ENCODE measurements at regions not wholly inside any gene's neighbourhood (a gene's known extent, or its start where the extent isn't known, plus 50 kb on each side); places are given as distances from the start of the nearest gene placed in this dataset.

DNA sequence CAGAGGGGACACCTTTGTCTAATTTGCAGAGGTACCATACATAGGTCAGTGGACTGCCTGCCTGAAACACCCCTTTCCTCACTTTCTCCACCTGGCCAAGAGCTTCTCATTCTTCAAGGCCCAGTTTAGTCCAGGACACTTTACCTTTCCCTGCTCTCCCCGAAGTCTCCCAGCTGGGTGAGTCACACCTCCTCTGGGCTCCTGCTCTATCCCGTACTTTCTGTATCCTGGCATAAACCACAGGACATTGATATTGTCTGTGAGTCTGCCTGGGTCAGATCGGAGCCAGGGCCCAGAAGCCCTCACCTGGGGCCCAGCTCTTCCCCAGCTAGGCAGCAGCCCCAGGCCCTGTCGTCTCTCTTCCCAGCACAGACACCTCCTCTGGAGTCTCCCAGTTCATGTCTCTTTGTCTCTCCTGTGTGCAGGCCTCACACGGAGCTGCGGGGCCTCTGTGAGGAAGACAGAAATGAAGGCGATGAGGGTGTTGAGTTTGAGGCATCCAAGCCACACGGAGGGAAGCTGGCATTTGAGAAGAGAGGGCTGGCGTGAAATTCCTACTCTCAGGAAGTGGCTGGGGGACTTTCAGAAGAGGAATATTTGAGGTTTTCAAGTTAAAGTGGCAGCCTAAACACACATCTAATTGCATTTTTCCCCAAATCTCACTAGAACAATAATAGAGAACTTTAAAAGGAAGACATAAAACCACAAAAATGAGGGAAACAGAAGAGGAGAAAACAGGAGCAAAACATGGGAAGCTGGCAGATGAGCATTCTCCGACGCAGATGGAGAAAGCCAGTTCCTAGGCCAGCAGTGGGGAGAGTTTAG lies 79.6 kb upstream of the LAPTM4A start (continued):
- TF ChIP-seq, protein P1, sequence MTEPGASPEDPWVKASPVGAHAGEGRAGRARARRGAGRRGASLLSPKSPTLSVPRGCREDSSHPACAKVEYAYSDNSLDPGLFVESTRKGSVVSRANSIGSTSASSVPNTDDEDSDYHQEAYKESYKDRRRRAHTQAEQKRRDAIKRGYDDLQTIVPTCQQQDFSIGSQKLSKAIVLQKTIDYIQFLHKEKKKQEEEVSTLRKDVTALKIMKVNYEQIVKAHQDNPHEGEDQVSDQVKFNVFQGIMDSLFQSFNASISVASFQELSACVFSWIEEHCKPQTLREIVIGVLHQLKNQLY (CRISPR knock-in tag; IDR thresholded peaks at IDR 0.05) = no peak
- no peak for TF ChIP-seq ZNF219 (CRISPR knock-in tag; IDR thresholded peaks at IDR 0.05; ENCODE audit: borderline replicate concordance)

DNA sequence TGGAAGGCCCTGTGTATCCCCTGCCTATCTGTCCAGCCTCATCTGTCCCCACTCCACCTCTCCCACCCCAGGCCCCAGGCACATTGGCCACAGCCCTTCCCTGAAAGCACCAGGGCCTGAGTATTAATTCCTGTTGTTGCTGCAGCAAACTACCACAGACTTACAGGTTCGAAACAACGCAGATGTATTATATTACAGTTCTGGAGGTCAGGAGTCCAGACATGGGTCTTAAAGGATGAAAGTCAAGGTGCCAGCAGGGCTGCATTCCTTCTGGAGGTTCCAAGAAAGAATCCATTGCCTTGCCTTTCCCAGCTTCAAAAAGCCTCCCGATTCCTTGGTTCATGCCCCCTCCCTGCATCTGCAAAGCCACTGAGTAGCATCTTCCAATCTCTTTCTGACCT lies 78.7 kb upstream of the LAPTM4A start:
- no peak for ATAC-seq
- no peak for DNase-seq (ENCODE audit: low spot score)
- Mint-ChIP-seq H3K36me3 (no peaks in the 10 kb centered on the region), H3K27ac (no peak overlapping the region), H3K4me1 (peaks cover 5% of the 10 kb centered on the region), H3K27me3 (ENCODE audit: low read depth) (no peaks in the 10 kb centered on the region), H3K4me3 (no peak overlapping the region), H3K9me3 (no peaks in the 10 kb centered on the region)
- POLR2A ChIA-PET = no interaction called here
- CTCF ChIA-PET = interaction anchor here (0.9 kb wide), 1 partner anchor 115 kb away, joined by 3 read pairs; no protein-coding TSS in a partner anchor
- TF ChIP-seq ZNF317 (CRISPR knock-in tag; IDR thresholded peaks at IDR 0.05; ENCODE audit: borderline replicate concordance, low read depth) (no peak), ZNF396 (CRISPR knock-in tag; IDR thresholded peaks at IDR 0.05; ENCODE audit: borderline replicate concordance) (no peak), CBFB (CRISPR knock-in tag; IDR thresholded peaks at IDR 0.05; ENCODE audit: low read depth) (no peak), EMX1 (CRISPR knock-in tag; IDR thresholded peaks at IDR 0.05) (no peak), NR2C2 (CRISPR knock-in tag; IDR thresholded peaks at IDR 0.05) (no peak), CREB1 (CRISPR knock-in tag; IDR thresholded peaks at IDR 0.05) (no peak), HMGA2 (CRISPR knock-in tag; IDR thresholded peaks at IDR 0.05) (no peak), FOXP1 (CRISPR knock-in tag; IDR thresholded peaks at IDR 0.05; ENCODE audit: borderline replicate concordance) (no peak), TCF7 (CRISPR knock-in tag; IDR thresholded peaks at IDR 0.05; ENCODE audit: low read depth) (no peak)
- TF ChIP-seq, protein P2, sequence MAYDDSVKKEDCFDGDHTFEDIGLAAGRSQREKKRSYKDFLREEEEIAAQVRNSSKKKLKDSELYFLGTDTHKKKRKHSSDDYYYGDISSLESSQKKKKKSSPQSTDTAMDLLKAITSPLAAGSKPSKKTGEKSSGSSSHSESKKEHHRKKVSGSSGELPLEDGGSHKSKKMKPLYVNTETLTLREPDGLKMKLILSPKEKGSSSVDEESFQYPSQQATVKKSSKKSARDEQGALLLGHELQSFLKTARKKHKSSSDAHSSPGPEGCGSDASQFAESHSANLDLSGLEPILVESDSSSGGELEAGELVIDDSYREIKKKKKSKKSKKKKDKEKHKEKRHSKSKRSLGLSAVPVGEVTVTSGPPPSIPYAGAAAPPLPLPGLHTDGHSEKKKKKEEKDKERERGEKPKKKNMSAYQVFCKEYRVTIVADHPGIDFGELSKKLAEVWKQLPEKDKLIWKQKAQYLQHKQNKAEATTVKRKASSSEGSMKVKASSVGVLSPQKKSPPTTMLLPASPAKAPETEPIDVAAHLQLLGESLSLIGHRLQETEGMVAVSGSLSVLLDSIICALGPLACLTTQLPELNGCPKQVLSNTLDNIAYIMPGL (CRISPR knock-in tag; IDR thresholded peaks at IDR 0.05) = no peak
- TF ChIP-seq, protein P3, sequence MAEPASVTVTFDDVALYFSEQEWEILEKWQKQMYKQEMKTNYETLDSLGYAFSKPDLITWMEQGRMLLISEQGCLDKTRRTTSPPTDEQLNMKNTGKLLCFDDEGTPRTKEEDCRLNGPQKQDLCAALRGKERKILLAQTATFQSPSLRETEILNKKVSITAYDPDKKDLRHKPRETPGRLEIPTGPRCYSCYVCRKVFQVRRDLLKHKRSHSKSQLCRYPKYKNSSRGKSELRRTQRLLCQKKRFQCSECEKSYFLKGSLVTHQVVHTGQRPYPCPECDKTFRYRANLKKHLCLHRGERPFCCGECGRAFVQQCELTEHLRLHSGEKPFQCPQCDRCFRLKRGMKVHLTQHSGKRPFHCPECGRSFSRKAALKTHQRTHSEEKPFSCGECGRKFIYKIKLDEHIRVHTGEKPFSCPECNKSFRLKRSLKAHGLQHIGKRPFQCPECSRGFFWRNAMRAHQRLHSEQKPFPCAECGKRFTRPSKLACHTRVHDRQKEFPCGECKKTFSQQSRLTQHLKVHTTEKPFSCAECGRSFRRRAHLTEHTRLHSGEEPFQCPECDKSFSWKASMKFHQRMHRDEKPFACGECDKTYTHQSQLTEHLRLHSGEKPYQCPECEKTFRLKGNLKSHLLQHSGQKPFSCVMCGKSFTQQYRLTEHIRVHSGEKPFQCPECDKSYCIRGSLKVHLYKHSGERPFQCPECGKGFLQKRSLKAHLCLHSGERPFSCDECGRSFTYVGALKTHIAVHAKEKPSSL (CRISPR knock-in tag; conservative IDR thresholded peaks at IDR 0.05) = no peak
- TF ChIP-seq, protein P4, sequence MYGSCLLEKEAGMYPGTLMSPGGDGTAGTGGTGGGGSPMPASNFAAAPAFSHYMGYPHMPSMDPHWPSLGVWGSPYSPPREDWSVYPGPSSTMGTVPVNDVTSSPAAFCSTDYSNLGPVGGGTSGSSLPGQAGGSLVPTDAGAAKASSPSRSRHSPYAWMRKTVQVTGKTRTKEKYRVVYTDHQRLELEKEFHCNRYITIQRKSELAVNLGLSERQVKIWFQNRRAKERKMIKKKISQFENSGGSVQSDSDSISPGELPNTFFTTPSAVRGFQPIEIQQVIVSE (CRISPR knock-in tag; IDR thresholded peaks at IDR 0.05; ENCODE audit: borderline replicate concordance) = no peak
- TF ChIP-seq, protein P5, sequence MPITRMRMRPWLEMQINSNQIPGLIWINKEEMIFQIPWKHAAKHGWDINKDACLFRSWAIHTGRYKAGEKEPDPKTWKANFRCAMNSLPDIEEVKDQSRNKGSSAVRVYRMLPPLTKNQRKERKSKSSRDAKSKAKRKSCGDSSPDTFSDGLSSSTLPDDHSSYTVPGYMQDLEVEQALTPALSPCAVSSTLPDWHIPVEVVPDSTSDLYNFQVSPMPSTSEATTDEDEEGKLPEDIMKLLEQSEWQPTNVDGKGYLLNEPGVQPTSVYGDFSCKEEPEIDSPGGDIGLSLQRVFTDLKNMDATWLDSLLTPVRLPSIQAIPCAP (CRISPR knock-in tag; IDR thresholded peaks at IDR 0.05) = no peak
- TF ChIP-seq, protein P6, sequence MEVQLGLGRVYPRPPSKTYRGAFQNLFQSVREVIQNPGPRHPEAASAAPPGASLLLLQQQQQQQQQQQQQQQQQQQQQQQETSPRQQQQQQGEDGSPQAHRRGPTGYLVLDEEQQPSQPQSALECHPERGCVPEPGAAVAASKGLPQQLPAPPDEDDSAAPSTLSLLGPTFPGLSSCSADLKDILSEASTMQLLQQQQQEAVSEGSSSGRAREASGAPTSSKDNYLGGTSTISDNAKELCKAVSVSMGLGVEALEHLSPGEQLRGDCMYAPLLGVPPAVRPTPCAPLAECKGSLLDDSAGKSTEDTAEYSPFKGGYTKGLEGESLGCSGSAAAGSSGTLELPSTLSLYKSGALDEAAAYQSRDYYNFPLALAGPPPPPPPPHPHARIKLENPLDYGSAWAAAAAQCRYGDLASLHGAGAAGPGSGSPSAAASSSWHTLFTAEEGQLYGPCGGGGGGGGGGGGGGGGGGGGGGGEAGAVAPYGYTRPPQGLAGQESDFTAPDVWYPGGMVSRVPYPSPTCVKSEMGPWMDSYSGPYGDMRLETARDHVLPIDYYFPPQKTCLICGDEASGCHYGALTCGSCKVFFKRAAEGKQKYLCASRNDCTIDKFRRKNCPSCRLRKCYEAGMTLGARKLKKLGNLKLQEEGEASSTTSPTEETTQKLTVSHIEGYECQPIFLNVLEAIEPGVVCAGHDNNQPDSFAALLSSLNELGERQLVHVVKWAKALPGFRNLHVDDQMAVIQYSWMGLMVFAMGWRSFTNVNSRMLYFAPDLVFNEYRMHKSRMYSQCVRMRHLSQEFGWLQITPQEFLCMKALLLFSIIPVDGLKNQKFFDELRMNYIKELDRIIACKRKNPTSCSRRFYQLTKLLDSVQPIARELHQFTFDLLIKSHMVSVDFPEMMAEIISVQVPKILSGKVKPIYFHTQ (CRISPR knock-in tag; IDR thresholded peaks at IDR 0.05) = no peak
- TF ChIP-seq, protein P7, sequence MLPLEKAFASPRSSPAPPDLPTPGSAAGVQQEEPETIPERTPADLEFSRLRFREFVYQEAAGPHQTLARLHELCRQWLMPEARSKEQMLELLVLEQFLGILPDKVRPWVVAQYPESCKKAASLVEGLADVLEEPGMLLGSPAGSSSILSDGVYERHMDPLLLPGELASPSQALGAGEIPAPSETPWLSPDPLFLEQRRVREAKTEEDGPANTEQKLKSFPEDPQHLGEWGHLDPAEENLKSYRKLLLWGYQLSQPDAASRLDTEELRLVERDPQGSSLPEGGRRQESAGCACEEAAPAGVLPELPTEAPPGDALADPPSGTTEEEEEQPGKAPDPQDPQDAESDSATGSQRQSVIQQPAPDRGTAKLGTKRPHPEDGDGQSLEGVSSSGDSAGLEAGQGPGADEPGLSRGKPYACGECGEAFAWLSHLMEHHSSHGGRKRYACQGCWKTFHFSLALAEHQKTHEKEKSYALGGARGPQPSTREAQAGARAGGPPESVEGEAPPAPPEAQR (CRISPR knock-in tag; IDR thresholded peaks at IDR 0.05) = no peak
- TF ChIP-seq, protein P8, sequence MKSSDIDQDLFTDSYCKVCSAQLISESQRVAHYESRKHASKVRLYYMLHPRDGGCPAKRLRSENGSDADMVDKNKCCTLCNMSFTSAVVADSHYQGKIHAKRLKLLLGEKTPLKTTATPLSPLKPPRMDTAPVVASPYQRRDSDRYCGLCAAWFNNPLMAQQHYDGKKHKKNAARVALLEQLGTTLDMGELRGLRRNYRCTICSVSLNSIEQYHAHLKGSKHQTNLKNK (CRISPR knock-in tag; IDR thresholded peaks at IDR 0.05) = no peak
- TF ChIP-seq, protein P9, sequence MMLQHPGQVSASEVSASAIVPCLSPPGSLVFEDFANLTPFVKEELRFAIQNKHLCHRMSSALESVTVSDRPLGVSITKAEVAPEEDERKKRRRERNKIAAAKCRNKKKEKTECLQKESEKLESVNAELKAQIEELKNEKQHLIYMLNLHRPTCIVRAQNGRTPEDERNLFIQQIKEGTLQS (CRISPR knock-in tag; conservative IDR thresholded peaks at IDR 0.05) = no peak
